HG03039 (cell line): ENCODE measurements at regions not wholly inside any gene's neighbourhood (a gene's known extent, or its start where the extent isn't known, plus 50 kb on each side); places are given as distances from the start of the nearest gene placed in this dataset.
"Not testable (repeated sequence)": the region's sequence is repeated elsewhere in the genome, so short reads cannot be mapped to it uniquely, and the experiment has no call there.

Experiments
- ATAC-seq: cut with Tn5 transposase; IDR thresholded peaks from one replicate; pipeline ENCODE4 v1.9.1; 2021; ENCODE audit warnings: mild to moderate bottlenecking, moderate library complexity; ENCODE audit not compliant: unreplicated experiment

- no peak for ATAC-seq
Observed at GRCh38 chr5:152686931-152687330, 281.9 kb upstream of the NMUR2 start.

- no peak for ATAC-seq
Observed at GRCh38 chr5:152688561-152689249, 283.6 kb upstream of the NMUR2 start.

GRCh38 chr5:152689250-152689711 is 284.2 kb upstream of the NMUR2 start:
- no peak for ATAC-seq

GRCh38 chr5:152694231-152694630 is 289.2 kb upstream of the NMUR2 start:
- no peak for ATAC-seq

GRCh38 chr5:152701305-152701949 is 296.3 kb upstream of the NMUR2 start:
- ATAC-seq = no peak

GRCh38 chr5:152704286-152704685 is 299.2 kb upstream of the NMUR2 start:
- ATAC-seq = no peak

- no peak for ATAC-seq
Observed at GRCh38 chr5:152711801-152712388, 306.8 kb upstream of the NMUR2 start.

- no peak for ATAC-seq
Observed at GRCh38 chr5:152717393-152717792, 312.3 kb upstream of the NMUR2 start.

- ATAC-seq = no peak
Observed at GRCh38 chr5:152723482-152723881, 318.4 kb upstream of the NMUR2 start.

- no peak for ATAC-seq
Observed at GRCh38 chr5:152730176-152730575, 325.1 kb upstream of the NMUR2 start.

GRCh38 chr5:152736906-152737305 is 331.8 kb upstream of the NMUR2 start:
- no peak for ATAC-seq

GRCh38 chr5:152739916-152740315 is 334.8 kb upstream of the NMUR2 start:
- ATAC-seq = no peak

- ATAC-seq = not testable (repeated sequence)
Observed at GRCh38 chr5:152741126-152741525, 336.0 kb upstream of the NMUR2 start.

- ATAC-seq = not testable (repeated sequence)
Observed at GRCh38 chr5:152787709-152788217, 382.7 kb upstream of the NMUR2 start.

- ATAC-seq = no peak
Observed at GRCh38 chr5:152801886-152802285, 396.8 kb upstream of the NMUR2 start.

- ATAC-seq = no peak
Observed at GRCh38 chr5:152804179-152804578, 399.1 kb upstream of the NMUR2 start.

- no peak for ATAC-seq
Observed at GRCh38 chr5:152811988-152812387, 406.9 kb upstream of the NMUR2 start.

GRCh38 chr5:152813526-152813925 is 408.4 kb upstream of the NMUR2 start:
- ATAC-seq = no peak

- ATAC-seq = no peak
Observed at GRCh38 chr5:152819891-152820290, 414.8 kb upstream of the NMUR2 start.

GRCh38 chr5:152824316-152824715 is 419.2 kb upstream of the NMUR2 start:
- ATAC-seq = peak; percentile 51

GRCh38 chr5:152838241-152838786 is 433.2 kb upstream of the NMUR2 start:
- ATAC-seq = no peak

GRCh38 chr5:152844713-152845112 is 439.6 kb upstream of the NMUR2 start:
- no peak for ATAC-seq
